ENCODE measurements at regions not wholly inside any gene's neighbourhood (a gene's known extent, or its start where the extent isn't known, plus 50 kb on each side); places are given as distances from the start of the nearest gene placed in this dataset.
A peak's percentile ranks its signal among the peaks of the same experiment; 100 is the strongest.

GRCh38 chr4:71189471-71189870 lies 149.3 kb upstream of the SLC4A4 start:
- TF ChIP-seq CTCF (IDR thresholded peaks at IDR 0.05; ENCODE audit: insufficient read depth, low read length, missing control alignments): peak; percentile 30
- CTCF ChIA-PET: interaction anchor here (0.8 to 5.2 kb wide), 8 partner anchors 12 to 522 kb away, joined by 3 to 30 read pairs (median 4); no protein-coding TSS in a partner anchor
- H3K4me3 ChIP-seq (ENCODE audit: low read depth, low read length): peak overlapping the region; percentile 38
- no peak for DNase-seq (ENCODE audit: low read depth, low spot score)
- POLR2A ChIA-PET: interaction anchor here (0.6 kb wide), 1 partner anchor 341 kb away, joined by 3 read pairs; no protein-coding TSS in a partner anchor

- DNase-seq (ENCODE audit: low read depth, low spot score): no peak
- ChIA-PET CTCF (interaction anchor here (1.5 to 5.2 kb wide), 4 partner anchors 10 to 542 kb away, joined by 5 to 35 read pairs (median 14); no protein-coding TSS in a partner anchor), POLR2A (no interaction called here)
- no peak for TF ChIP-seq CTCF (IDR thresholded peaks at IDR 0.05; ENCODE audit: insufficient read depth, low read length, missing control alignments)
- H3K4me3 ChIP-seq (ENCODE audit: low read depth, low read length): no peak overlapping the region
These were observed 144.4 kb upstream of the SLC4A4 start for GRCh38 chr4:71194454-71194853.

- ChIA-PET POLR2A (interaction anchor here (0.8 kb wide), 1 partner anchor 9 kb away, joined by 3 read pairs; no protein-coding TSS in a partner anchor), CTCF (interaction anchor here (0.6 to 5.2 kb wide), 7 partner anchors 8 to 358 kb away, joined by 3 to 35 read pairs (median 4); no protein-coding TSS in a partner anchor)
- TF ChIP-seq CTCF (IDR thresholded peaks at IDR 0.05; ENCODE audit: insufficient read depth, low read length, missing control alignments): no peak
- peak; percentile 62 for DNase-seq (ENCODE audit: low read depth, low spot score)
- no peak overlapping the region for H3K4me3 ChIP-seq (ENCODE audit: low read depth, low read length)
These were observed 142.9 kb upstream of the SLC4A4 start for GRCh38 chr4:71195924-71196323.

GRCh38 chr4:71198958-71199357 lies 139.9 kb upstream of the SLC4A4 start:
- DNase-seq (ENCODE audit: low read depth, low spot score): no peak
- TF ChIP-seq CTCF (IDR thresholded peaks at IDR 0.05; ENCODE audit: insufficient read depth, low read length, missing control alignments): no peak
- ChIA-PET CTCF (interaction anchor here (1.0 to 1.5 kb wide), 2 partner anchors 11 to 15 kb away, joined by 3 to 4 read pairs; no protein-coding TSS in a partner anchor), POLR2A (no interaction called here)
- H3K4me3 ChIP-seq (ENCODE audit: low read depth, low read length): no peak overlapping the region

GRCh38 chr4:71201057-71201456 lies 137.8 kb upstream of the SLC4A4 start:
- no peak for DNase-seq (ENCODE audit: low read depth, low spot score)
- H3K4me3 ChIP-seq (ENCODE audit: low read depth, low read length): no peak overlapping the region
- ChIA-PET CTCF (interaction anchor here (0.8 to 1.7 kb wide), 3 partner anchors 11 to 19 kb away, joined by 3 to 10 read pairs (median 4); no protein-coding TSS in a partner anchor), POLR2A (no interaction called here)
- TF ChIP-seq CTCF (IDR thresholded peaks at IDR 0.05; ENCODE audit: insufficient read depth, low read length, missing control alignments): no peak

GRCh38 chr4:71201817-71202576 lies 136.8 kb upstream of the SLC4A4 start:
- TF ChIP-seq CTCF (IDR thresholded peaks at IDR 0.05; ENCODE audit: insufficient read depth, low read length, missing control alignments): no peak
- no peak overlapping the region for H3K4me3 ChIP-seq (ENCODE audit: low read depth, low read length)
- POLR2A ChIA-PET: no interaction called here
- DNase-seq (ENCODE audit: low read depth, low spot score): no peak
- CTCF ChIA-PET: interaction anchor here (0.8 to 1.7 kb wide), 3 partner anchors 12 to 20 kb away, joined by 3 to 10 read pairs (median 4); no protein-coding TSS in a partner anchor

All from AG04449 (cell line).